Chondrocyte (in vitro differentiated cells): ENCODE measurements at regions not wholly inside any gene's neighbourhood (a gene's known extent, or its start where the extent isn't known, plus 50 kb on each side); places are given as distances from the start of the nearest gene placed in this dataset.

Source experiments
- DNase-seq: peaks from one replicate; pipeline ENCODE4 v3.0.0; 2021; ENCODE audit warnings: mixed read lengths, low spot score
- H3K27ac Mint-ChIP-seq: one replicate; pipeline ENCODE4 v1.8.0; 2021; ENCODE audit warnings: mild to moderate bottlenecking, moderate library complexity, mixed read lengths; ENCODE audit not compliant: unreplicated experiment
- H3K27me3 Mint-ChIP-seq: 2 replicates; pipeline ENCODE4 v1.8.0; 2021; ENCODE audit warnings: low read depth, mixed read lengths
- H3K36me3 Mint-ChIP-seq: 2 replicates; pipeline ENCODE4 v1.8.0; 2021; ENCODE audit warnings: low read depth, mixed read lengths
- H3K4me1 Mint-ChIP-seq: 2 replicates; pipeline ENCODE4 v1.8.0; 2021; ENCODE audit warnings: low read depth, mild to moderate bottlenecking, mixed read lengths
- H3K4me3 Mint-ChIP-seq: one replicate; pipeline ENCODE4 v1.8.0; 2021; ENCODE audit warnings: mild to moderate bottlenecking, moderate library complexity, mixed read lengths; ENCODE audit not compliant: unreplicated experiment
- H3K9me3 Mint-ChIP-seq: 2 replicates; pipeline ENCODE4 v1.8.0; 2021; ENCODE audit warnings: low read depth, mixed read lengths
- TF ChIP-seq, protein P1 (sequence below): fragments of 200-600 bp; sonication (generic); IDR thresholded peaks from 2 replicates; pipeline ENCODE4 v1.5.0; 2021; ENCODE audit warnings: antibody characterized with exemption, mild to moderate bottlenecking, moderate library complexity

DNA sequence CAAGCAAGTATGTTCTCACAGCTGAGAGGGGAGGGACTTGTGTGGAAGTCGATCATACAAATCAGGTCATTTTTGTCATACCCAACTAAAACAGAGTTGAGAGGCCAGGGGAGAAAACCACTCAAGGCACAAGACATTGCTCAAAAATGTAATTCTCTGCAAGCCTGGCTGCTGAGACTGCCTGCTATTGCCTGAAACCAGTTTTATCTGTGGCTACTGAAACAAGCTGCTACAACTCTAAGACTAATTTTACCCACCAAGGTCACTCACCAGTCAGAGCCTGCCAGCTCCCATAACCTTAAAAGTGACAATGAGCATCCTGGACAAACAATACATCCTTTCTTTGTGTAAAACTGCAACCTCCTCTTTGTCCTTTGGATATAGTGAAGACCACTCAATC, 54.1 kb upstream of the CST7 start:
- TF ChIP-seq, protein P1, sequence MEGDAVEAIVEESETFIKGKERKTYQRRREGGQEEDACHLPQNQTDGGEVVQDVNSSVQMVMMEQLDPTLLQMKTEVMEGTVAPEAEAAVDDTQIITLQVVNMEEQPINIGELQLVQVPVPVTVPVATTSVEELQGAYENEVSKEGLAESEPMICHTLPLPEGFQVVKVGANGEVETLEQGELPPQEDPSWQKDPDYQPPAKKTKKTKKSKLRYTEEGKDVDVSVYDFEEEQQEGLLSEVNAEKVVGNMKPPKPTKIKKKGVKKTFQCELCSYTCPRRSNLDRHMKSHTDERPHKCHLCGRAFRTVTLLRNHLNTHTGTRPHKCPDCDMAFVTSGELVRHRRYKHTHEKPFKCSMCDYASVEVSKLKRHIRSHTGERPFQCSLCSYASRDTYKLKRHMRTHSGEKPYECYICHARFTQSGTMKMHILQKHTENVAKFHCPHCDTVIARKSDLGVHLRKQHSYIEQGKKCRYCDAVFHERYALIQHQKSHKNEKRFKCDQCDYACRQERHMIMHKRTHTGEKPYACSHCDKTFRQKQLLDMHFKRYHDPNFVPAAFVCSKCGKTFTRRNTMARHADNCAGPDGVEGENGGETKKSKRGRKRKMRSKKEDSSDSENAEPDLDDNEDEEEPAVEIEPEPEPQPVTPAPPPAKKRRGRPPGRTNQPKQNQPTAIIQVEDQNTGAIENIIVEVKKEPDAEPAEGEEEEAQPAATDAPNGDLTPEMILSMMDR: no peak
- Mint-ChIP-seq H3K9me3 (peaks cover 15% of the 10 kb centered on the region), H3K4me3 (no peak overlapping the region), H3K27ac (no peak overlapping the region), H3K4me1 (no peaks in the 10 kb centered on the region), H3K27me3 (peaks cover 16% of the 10 kb centered on the region), H3K36me3 (no peaks in the 10 kb centered on the region)
- DNase-seq: no peak

DNA sequence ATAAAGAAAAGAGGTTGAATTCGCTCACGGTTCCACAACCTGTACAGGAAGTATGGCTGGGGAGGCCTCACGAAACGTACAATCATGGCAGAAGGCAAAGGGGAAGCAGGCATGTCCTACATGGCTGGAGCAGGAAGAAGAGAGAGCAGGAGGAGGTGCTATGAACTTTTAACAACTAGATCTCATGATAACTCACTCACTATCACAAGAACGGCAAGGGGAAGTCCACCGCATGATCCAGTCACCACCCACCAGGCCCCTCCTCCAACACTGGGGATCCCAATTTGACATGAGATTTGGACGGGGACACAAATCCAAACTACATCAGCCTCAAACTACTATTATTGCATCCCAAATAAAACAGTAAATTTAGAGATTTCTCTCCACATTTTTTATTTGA, 53.6 kb upstream of the CST7 start:
- H3K9me3 Mint-ChIP-seq: peaks cover 17% of the 10 kb centered on the region
- TF ChIP-seq, protein P1: no peak
- no peak overlapping the region for H3K4me3 Mint-ChIP-seq
- no peaks in the 10 kb centered on the region for H3K36me3 Mint-ChIP-seq
- H3K27me3 Mint-ChIP-seq: peaks cover 12% of the 10 kb centered on the region
- no peak overlapping the region for H3K27ac Mint-ChIP-seq
- H3K4me1 Mint-ChIP-seq: no peaks in the 10 kb centered on the region
- DNase-seq: no peak

DNA sequence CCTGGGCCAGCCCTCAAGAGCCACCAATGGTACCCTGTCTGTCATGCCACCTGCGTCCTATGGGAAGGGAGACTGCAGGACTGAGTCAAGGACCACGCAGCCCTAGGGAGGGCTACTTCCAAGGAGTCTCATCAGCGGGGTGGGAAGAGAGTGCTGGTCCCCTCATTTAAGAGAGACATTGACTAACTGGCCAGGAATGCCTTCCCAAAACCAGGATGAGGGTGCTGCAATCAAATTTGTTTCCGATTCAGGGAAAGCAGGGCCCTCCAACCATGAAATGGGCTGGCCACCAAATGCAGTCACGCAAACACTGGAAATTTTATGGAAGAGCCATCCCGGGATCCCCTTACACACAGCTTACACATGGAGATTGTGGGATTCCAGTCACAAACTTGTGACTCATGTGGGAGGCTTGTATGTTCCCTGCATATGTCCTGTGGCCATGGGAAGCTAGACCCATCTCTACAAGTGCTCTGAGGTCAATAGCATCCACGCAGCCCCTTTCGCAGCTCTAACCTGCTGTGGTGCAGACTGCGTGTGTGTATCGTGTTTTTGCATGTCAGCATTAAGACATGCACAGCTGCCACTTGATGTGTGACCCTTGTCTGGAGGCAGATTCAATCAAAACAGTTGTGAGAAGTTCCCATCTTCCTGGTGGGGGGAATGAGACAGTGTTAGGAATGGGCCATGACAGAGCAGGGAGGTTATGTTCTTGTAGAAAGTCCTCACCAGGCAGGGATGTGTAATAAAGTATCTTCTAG, 53.0 kb upstream of the CST7 start:
- no peak overlapping the region for H3K4me3 Mint-ChIP-seq
- TF ChIP-seq, protein P1: no peak
- H3K27me3 Mint-ChIP-seq: peaks cover 10% of the 10 kb centered on the region
- DNase-seq: no peak
- H3K4me1 Mint-ChIP-seq: no peaks in the 10 kb centered on the region
- H3K9me3 Mint-ChIP-seq: peaks cover 19% of the 10 kb centered on the region
- no peak overlapping the region for H3K27ac Mint-ChIP-seq
- H3K36me3 Mint-ChIP-seq: no peaks in the 10 kb centered on the region

DNA sequence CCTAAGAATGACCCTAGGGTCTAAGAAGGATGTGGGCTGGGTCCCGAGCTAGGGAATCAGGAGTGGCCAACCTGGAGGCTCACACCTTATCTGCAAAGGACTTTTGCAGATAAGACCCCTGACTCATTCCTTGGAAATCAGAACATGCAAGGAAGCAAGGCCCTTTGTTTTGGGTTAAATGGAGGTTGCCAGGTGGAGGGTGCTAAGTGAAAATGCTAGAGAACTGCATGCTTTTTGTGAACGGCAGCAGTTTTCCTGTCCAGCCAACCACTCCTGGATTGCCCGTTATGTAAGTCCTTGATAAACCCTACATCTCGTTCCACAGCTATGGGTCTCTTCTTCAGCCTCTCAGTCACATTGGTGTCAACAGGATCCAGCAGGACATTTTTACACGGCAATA, 52.1 kb upstream of the CST7 start:
- no peaks in the 10 kb centered on the region for H3K36me3 Mint-ChIP-seq
- H3K4me1 Mint-ChIP-seq: no peaks in the 10 kb centered on the region
- no peak overlapping the region for H3K27ac Mint-ChIP-seq
- peaks cover 19% of the 10 kb centered on the region for H3K9me3 Mint-ChIP-seq
- H3K27me3 Mint-ChIP-seq: peaks cover 7% of the 10 kb centered on the region
- no peak for DNase-seq
- TF ChIP-seq, protein P1: no peak
- no peak overlapping the region for H3K4me3 Mint-ChIP-seq

DNA sequence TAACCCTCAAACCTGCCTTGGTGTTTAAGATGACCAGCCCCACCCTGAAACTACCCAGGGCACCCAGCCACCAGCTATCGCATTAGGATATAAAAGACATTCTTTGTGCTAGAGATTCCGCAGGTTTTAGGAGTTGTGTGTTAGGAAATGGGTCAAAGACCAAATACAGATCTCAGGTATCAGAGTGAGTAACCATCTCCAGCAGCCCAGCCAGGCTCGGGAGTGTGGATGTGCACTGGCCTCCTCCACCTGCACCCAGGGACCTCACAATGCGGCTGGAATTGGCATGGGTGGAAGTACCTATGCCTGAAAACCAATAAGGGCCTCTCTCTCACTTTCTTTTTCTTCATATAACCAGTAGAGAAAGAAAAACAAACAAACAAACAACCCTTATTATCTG, 51.1 kb upstream of the CST7 start:
- H3K9me3 Mint-ChIP-seq: peaks cover 19% of the 10 kb centered on the region
- H3K27me3 Mint-ChIP-seq: peaks cover 9% of the 10 kb centered on the region
- no peak for DNase-seq
- H3K36me3 Mint-ChIP-seq: peaks cover under 1% of the 10 kb centered on the region
- no peak overlapping the region for H3K27ac Mint-ChIP-seq
- no peaks in the 10 kb centered on the region for H3K4me1 Mint-ChIP-seq
- no peak overlapping the region for H3K4me3 Mint-ChIP-seq
- TF ChIP-seq, protein P1: no peak
